GM23248 (cell line): ENCODE measurements at regions not wholly inside any gene's neighbourhood (a gene's known extent, or its start where the extent isn't known, plus 50 kb on each side); places are given as distances from the start of the nearest gene placed in this dataset.

Source experiments
- DNase-seq: peaks from one replicate; pipeline ENCODE4 v3.0.0-alpha.2; 2015
- H2AFZ ChIP-seq: fragments of 200-600 bp; sonication (generic); 2 replicates; pipeline ENCODE4 v1.6.1; 2016; ENCODE audit warnings: antibody characterized with exemption
- H3F3A ChIP-seq: fragments of 200-600 bp; sonication (generic); 2 replicates; pipeline ENCODE4 v1.6.1; 2016; ENCODE audit warnings: mild to moderate bottlenecking, antibody characterized with exemption, mixed run types; ENCODE audit not compliant: insufficient read depth
- H3K27ac ChIP-seq: fragments of 200-600 bp; sonication (generic); 2 replicates; pipeline ENCODE4 v1.5.1; 2016; ENCODE audit warnings: mild to moderate bottlenecking
- H3K27me3 ChIP-seq: fragments of 200-600 bp; sonication (generic); replicated peaks from 2 replicates; pipeline ENCODE4 v1.6.1; 2016; ENCODE audit warnings: mild to moderate bottlenecking; ENCODE audit not compliant: insufficient read depth
- H3K36me3 ChIP-seq: fragments of 200-600 bp; sonication (generic); 2 replicates; pipeline ENCODE4 v1.6.1; 2016; ENCODE audit warnings: low read depth, mild to moderate bottlenecking
- H3K4me1 ChIP-seq: fragments of 200-600 bp; sonication (generic); 2 replicates; pipeline ENCODE4 v1.6.1; 2016; ENCODE audit warnings: mild to moderate bottlenecking; ENCODE audit not compliant: insufficient read depth
- H3K4me2 ChIP-seq: fragments of 200-600 bp; sonication (generic); one replicate; pipeline ENCODE4 v1.6.1; 2016; ENCODE audit warnings: mild to moderate bottlenecking; ENCODE audit not compliant: unreplicated experiment
- H3K4me3 ChIP-seq: fragments of 200-600 bp; sonication (generic); 2 replicates; pipeline ENCODE4 v1.5.1; 2016; ENCODE audit warnings: mild to moderate bottlenecking
- H3K79me2 ChIP-seq: fragments of 200-600 bp; sonication (generic); 2 replicates; pipeline ENCODE4 v1.6.1; 2016; ENCODE audit warnings: mild to moderate bottlenecking; ENCODE audit not compliant: insufficient read depth
- H3K9ac ChIP-seq: fragments of 200-600 bp; sonication (generic); 2 replicates; pipeline ENCODE4 v1.6.1; 2016; ENCODE audit warnings: mild to moderate bottlenecking
- H3K9me2 ChIP-seq: fragments of 200-600 bp; sonication (generic); 2 replicates; pipeline ENCODE4 v1.6.1; 2016; ENCODE audit warnings: mixed run types, mild to moderate bottlenecking, moderate library complexity; ENCODE audit not compliant: insufficient read depth
- H3K9me3 ChIP-seq: fragments of 200-600 bp; sonication (generic); one replicate; pipeline ENCODE4 v1.6.1; 2017; ENCODE audit warnings: low read depth
- H4K20me1 ChIP-seq: fragments of 200-600 bp; sonication (generic); 2 replicates; pipeline ENCODE4 v1.6.0; 2016; ENCODE audit not compliant: insufficient read depth
- EZH2 ChIP-seq: fragments of 200-600 bp; sonication (generic); IDR thresholded peaks from 2 replicates; pipeline ENCODE4 v1.6.1; 2018; ENCODE audit warnings: antibody characterized with exemption, mild to moderate bottlenecking; ENCODE audit not compliant: insufficient read depth, poor library complexity, severe bottlenecking
- EZH2phosphoT487 ChIP-seq: fragments of 200-600 bp; sonication (generic); IDR thresholded peaks from 2 replicates; pipeline ENCODE4 v1.6.1; 2018; ENCODE audit warnings: antibody characterized with exemption, moderate library complexity, mild to moderate bottlenecking, low read depth; ENCODE audit not compliant: insufficient read depth
- WGBS, 2 experiments: methylation state at CpG; one replicate each; pipeline ENCODE4 v1.1.6; 2015 to 2017; ENCODE audit warnings: low lambda C conversion rate in 2 of 2, low coverage in 1 of 2; ENCODE audit errors: missing lambda C conversion rate in 2 of 2; 5-methylcytosine and 5-hydroxymethylcytosine counted together
- in situ Hi-C: fragments of 300-500 bp; cut with MboI; formaldehyde crosslinking; loops from 2 replicates; pipeline ENCODE4 v1.15.0; 2020

- Histone ChIP-seq H3K27me3 (no peaks in the 10 kb centered on the region), H3K9ac (no peak overlapping the region), H3K4me3 (no peak overlapping the region), H3K36me3 (no peaks in the 10 kb centered on the region), H3K4me2 (no peak overlapping the region), H3K79me2 (no peaks in the 10 kb centered on the region), H3K9me2 (no peaks in the 10 kb centered on the region), H4K20me1 (no peaks in the 10 kb centered on the region), H3K4me1 (no peaks in the 10 kb centered on the region), H3F3A (no peaks in the 10 kb centered on the region), H3K27ac (no peak overlapping the region), H2AFZ (no peak overlapping the region), H3K9me3 (no peaks in the 10 kb centered on the region)
- no peak for TF ChIP-seq EZH2phosphoT487
- no peak for TF ChIP-seq EZH2
- in situ Hi-C loops: no loop called here
- DNase-seq: no peak
These were observed 181.3 kb upstream of the FAM83B start for GRCh38 chr6:54665278-54665677.

- H3K4me2 ChIP-seq: no peak overlapping the region
- no peaks in the 10 kb centered on the region for H3F3A ChIP-seq
- H3K9me2 ChIP-seq: no peaks in the 10 kb centered on the region
- in situ Hi-C loops: no loop called here
- H3K27ac ChIP-seq: no peak overlapping the region
- H3K4me3 ChIP-seq: no peak overlapping the region
- no peaks in the 10 kb centered on the region for H3K27me3 ChIP-seq
- peaks cover 17% of the 10 kb centered on the region for H3K4me1 ChIP-seq
- H2AFZ ChIP-seq: no peak overlapping the region
- no peak for DNase-seq
- TF ChIP-seq EZH2phosphoT487 (no peak), EZH2 (no peak)
- H4K20me1 ChIP-seq: no peaks in the 10 kb centered on the region
- H3K9me3 ChIP-seq: no peaks in the 10 kb centered on the region
- 55 to 65% methylated on average over 2 of the region's 2 CpGs for WGBS, 2 experiments
- H3K9ac ChIP-seq: no peak overlapping the region
- no peaks in the 10 kb centered on the region for H3K79me2 ChIP-seq
- H3K36me3 ChIP-seq: no peaks in the 10 kb centered on the region
These were observed 166.0 kb upstream of the FAM83B start for GRCh38 chr6:54680531-54680930.

DNA sequence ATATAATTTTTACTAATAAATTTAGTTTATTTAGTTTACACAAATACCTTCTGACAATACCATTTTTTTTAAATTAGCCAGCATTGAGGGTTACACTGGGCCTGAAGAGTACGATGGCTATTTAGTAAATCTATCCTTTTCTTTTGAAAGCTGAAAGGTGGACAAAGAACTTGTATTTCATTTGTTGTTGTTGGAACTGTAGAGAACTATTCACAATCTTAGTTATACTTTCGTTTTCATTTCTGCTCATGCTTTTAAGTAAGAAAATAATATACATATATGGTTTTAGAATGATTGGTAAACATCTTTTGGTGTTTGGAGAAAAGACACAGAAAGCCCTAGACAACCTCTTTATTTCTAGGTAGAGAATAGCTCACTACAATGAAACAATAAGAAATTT, 165.3 kb upstream of the FAM83B start:
- 75 to 80% methylated on average over 2 of the region's 2 CpGs for WGBS, 2 experiments
- Histone ChIP-seq H3K9me3 (no peaks in the 10 kb centered on the region), H3K4me3 (no peak overlapping the region), H3K79me2 (no peaks in the 10 kb centered on the region), H3K4me1 (peaks cover 17% of the 10 kb centered on the region), H3K27me3 (no peaks in the 10 kb centered on the region), H3K9ac (no peak overlapping the region), H3F3A (no peaks in the 10 kb centered on the region), H3K9me2 (no peaks in the 10 kb centered on the region), H3K4me2 (no peak overlapping the region), H3K36me3 (no peaks in the 10 kb centered on the region), H4K20me1 (no peaks in the 10 kb centered on the region), H3K27ac (no peak overlapping the region), H2AFZ (no peak overlapping the region)
- in situ Hi-C loops: no loop called here
- TF ChIP-seq EZH2: no peak
- TF ChIP-seq EZH2phosphoT487: no peak
- no peak for DNase-seq

- no peak overlapping the region for H3K4me3 ChIP-seq
- peak overlapping the region; percentile 30 for H3K4me2 ChIP-seq
- no peaks in the 10 kb centered on the region for H4K20me1 ChIP-seq
- no peaks in the 10 kb centered on the region for H3K9me2 ChIP-seq
- no peaks in the 10 kb centered on the region for H3K36me3 ChIP-seq
- in situ Hi-C loops: no loop called here
- H3K27me3 ChIP-seq: no peaks in the 10 kb centered on the region
- no peak overlapping the region for H3K9ac ChIP-seq
- no peak overlapping the region for H3K27ac ChIP-seq
- H3K79me2 ChIP-seq: no peaks in the 10 kb centered on the region
- H3K4me1 ChIP-seq: peaks cover 17% of the 10 kb centered on the region
- no peaks in the 10 kb centered on the region for H3F3A ChIP-seq
- TF ChIP-seq EZH2 (no peak), EZH2phosphoT487 (no peak)
- H3K9me3 ChIP-seq: no peaks in the 10 kb centered on the region
- WGBS, 2 experiments: 1 to 5% methylated on average over 4 of the region's 4 CpGs
- peak; percentile 87 for DNase-seq
- no peak overlapping the region; the same call in 1 of the 2 replicates for H2AFZ ChIP-seq
These were observed 164.6 kb upstream of the FAM83B start for GRCh38 chr6:54681987-54682386.

GRCh38 chr6:54689620-54690019, 157.0 kb upstream of the FAM83B start:
- H3K4me3 ChIP-seq: no peak overlapping the region
- H4K20me1 ChIP-seq: no peaks in the 10 kb centered on the region
- H3K9me3 ChIP-seq: no peaks in the 10 kb centered on the region
- WGBS, 2 experiments: 43 to 45% methylated on average over 2 of the region's 2 CpGs
- no peak for TF ChIP-seq EZH2
- no peak for TF ChIP-seq EZH2phosphoT487
- H3K9me2 ChIP-seq: no peaks in the 10 kb centered on the region
- no peaks in the 10 kb centered on the region for H3K79me2 ChIP-seq
- no peaks in the 10 kb centered on the region for H3F3A ChIP-seq
- H3K36me3 ChIP-seq: no peaks in the 10 kb centered on the region
- no peaks in the 10 kb centered on the region for H3K27me3 ChIP-seq
- no peak overlapping the region for H3K4me2 ChIP-seq
- H2AFZ ChIP-seq: no peak overlapping the region
- no peak overlapping the region for H3K27ac ChIP-seq
- H3K9ac ChIP-seq: no peak overlapping the region
- no peaks in the 10 kb centered on the region for H3K4me1 ChIP-seq
- in situ Hi-C loops: no loop called here
- DNase-seq: no peak
